ENCODE measurements at regions not wholly inside any gene's neighbourhood (a gene's known extent, or its start where the extent isn't known, plus 50 kb on each side); places are given as distances from the start of the nearest gene placed in this dataset.

DNA sequence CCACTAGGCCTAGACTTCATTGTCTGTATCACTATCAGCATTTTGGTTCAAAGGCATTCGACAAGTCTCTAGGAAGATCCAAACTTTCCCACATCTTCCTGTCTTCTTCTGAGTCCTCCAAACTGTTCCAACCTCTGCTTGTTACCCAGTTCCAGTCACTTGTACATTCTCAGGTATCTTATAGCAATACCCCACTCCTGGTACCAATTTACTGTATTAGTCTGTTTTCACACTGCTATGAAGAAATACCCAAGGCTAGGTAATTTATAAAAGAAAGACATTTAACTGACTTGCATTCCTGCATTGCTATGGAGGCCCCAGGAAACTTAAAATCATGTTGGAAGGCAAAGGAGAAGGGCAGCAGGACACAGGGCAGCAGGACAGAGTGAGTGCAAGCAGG lies 293.9 kb downstream of the ARAP2 start:
- intact Hi-C loops (cut with DNase I): no loop called here
- no peak for ATAC-seq

DNA sequence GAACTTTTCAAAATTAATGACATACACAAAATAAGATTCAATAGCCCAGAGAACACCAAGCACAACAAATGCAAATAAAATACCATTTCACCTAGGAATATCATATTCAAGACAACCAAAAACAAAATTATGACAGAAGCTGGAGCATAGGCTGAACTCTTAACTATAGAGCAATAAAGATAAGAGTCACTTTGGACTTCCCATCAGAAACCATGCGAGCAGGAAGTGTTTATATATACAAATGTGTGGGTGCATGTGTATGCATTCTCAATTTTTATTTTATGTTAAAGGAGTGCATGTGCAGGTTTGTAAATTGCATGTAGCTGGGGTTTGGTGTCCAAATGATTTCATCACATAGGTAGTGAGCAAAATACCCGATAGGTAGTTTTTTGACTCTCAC lies 291.6 kb downstream of the ARAP2 start:
- DNase-seq (ENCODE audit: missing footprints) (no peak), ATAC-seq (no peak)
- intact Hi-C loops (cut with DNase I): no loop called here

More for the DNA sequence above, 293.9 kb downstream of the ARAP2 start:
- DNase-seq (ENCODE audit: missing footprints): no peak

DNA sequence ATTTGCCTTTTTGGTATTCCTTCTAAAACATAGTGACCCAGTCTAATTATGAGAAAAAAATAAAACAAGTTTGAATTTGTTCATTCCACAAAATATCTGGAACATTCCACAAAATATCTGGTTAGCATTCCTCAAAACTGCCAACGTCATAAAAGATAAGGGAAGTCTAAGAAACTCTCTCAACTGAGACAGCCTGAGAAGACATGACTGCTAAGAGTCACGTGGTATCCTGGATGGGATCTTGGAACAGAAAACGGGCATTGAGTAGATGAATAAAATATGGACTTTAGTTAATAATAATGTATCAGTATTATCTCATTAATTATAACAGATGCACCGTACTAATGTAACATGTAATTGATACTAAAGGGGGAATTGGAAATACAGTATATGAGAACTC lies 280.9 kb downstream of the ARAP2 start:
- ATAC-seq (no peak), DNase-seq (ENCODE audit: missing footprints) (no peak)
- intact Hi-C loops (cut with DNase I): no loop called here

DNA sequence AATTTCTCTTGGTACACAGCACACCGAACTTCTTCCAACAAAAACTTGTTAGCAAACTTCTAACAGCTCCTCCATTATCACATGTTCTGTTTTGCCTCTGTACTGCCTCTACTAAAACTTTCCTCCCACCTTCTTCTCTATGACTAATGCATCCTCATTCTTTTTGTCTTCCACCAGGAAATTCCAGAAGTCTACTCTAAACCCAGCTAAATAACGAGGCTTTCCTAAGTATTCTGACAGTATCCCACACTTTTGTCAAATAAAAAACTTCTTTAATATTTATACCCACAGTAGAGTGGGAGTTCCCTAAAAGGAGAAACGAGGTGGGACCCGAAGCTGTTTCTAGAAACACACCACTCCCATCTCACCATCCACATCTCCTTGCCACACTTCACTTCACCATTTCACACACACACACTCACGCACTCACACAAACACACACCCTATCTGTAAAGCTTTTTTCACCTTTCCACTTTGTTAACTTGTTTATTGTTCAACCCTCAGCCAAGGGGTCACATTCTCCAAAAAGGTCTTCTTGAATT lies 280.3 kb downstream of the ARAP2 start:
- ATAC-seq (no peak), DNase-seq (ENCODE audit: missing footprints) (no peak)
- intact Hi-C loops (cut with DNase I): no loop called here

DNA sequence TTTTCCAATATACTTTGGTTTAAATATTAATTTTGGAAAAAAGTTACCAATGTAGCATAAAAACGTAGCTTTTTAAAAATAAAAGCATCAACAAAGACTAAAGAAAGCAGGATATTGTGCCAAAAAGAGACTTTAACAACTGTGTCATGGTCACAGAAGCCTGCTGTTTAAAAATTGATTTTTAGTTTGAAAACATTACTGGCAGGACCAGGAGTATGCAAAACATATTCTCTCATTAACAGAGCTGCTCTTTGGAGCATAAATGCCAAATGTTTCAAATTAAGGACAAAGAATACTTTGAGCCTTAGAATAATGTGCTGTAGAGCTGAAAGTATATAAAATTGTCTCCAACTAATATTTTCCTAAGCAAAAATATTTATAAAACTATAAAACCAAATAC lies 279.0 kb downstream of the ARAP2 start:
- intact Hi-C loops (cut with DNase I): no loop called here
- DNase-seq (ENCODE audit: missing footprints) (no peak), ATAC-seq (no peak)

DNA sequence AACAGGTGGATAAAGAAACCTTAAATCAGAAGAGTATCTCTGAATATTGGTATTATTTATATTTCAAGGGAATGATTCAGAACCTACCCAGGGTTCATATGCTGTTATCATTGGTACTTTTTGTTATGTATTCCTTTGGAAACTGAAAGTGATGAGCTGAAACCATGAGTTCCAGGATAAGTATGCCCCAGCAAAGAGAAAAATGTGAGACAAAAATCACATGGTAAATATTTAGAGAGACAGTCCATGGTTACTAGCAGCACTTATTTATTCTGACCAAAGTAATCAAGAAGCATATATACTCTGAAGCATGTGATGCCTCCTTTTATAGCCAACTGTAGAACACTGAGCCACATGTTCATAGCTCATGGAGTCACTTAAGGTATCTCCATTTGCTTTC lies 277.7 kb downstream of the ARAP2 start:
- DNase-seq (ENCODE audit: missing footprints): no peak
- no peak for ATAC-seq
- intact Hi-C loops (cut with DNase I): no loop called here

DNA sequence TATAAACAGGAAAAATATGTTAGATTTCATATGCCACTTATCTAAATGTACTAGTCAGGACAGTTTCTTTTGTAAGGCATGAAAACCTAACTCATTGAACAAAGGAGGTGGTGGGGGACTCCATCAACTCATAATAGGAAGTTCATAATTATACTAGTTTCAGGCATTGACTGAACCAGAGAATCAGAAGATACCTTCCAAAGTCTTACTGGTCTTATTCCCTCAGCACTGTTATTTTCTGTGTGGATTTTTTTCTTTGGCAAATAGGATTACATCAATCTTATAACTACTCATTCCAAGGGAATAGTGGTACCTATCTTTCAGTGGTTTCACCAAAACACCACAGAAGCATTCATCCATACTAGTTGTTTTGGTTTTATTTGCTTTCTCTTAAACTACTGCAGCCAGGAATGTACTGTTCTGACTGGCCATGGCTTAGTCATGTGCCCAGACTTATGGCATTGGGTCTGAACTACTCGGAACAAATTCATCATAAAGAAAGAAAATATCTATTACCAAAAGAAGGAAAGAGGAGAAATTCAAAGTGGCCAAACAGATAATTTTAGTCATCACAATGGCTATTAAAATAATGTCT lies 273.9 kb downstream of the ARAP2 start:
- no peak for ATAC-seq

DNA sequence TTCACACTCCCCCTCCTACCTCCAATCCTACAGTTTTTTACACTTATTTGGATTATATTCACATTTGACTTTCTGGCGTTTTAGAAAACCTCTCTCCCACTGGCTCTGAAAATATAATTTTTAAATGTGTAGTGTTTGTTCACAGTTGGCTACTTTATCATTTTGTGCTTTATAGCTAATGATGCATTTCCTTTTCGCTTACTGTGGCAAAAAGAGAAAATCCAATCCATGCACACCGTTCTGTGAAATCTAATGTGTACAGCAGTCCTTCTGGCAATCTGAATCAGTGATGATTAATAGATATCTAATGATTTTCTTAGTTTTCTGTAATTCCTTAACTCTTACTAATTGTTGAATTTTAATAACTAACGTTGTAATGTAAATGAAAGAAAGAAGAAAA lies 271.5 kb downstream of the ARAP2 start:
- DNase-seq (ENCODE audit: missing footprints) (no peak), ATAC-seq (no peak)
- intact Hi-C loops (cut with DNase I): no loop called here

More for the DNA sequence above, 273.9 kb downstream of the ARAP2 start:
- DNase-seq (ENCODE audit: missing footprints): no peak
- intact Hi-C loops (cut with DNase I): no loop called here

DNA sequence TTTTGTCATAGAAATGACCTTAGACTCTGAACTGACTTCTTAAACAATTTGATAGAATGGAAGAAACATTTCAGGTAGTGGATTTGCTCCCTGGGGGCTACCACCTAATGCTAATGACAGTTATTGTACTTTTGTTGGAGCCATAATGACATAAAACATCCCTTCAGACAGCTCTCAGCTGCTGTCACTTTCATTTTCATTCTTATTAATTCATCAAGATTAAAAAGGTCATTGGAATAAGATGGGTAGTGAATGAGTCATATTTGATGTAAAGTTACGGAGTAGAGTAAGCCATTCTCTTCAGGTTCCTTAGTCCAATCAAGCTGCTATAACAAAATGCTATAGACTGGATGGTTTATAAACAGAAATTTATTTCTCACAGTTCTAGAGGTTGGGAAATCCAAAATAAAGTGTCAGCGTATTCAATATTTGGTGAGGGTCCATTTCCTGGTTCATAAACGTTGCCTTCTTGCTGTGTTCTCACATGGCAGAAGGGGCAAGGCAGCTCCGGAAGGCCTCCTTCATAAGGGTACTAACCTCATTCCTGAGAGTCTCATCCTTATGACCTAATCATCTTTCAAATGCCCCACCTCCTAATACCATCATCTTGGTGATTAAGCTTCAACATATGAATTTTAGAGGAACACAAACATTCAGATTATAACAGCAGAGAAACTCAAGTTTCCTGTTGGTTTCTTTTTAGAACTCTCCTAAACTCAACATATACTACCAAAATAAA lies 268.5 kb downstream of the ARAP2 start:
- ATAC-seq (no peak), DNase-seq (ENCODE audit: missing footprints) (no peak)

DNA sequence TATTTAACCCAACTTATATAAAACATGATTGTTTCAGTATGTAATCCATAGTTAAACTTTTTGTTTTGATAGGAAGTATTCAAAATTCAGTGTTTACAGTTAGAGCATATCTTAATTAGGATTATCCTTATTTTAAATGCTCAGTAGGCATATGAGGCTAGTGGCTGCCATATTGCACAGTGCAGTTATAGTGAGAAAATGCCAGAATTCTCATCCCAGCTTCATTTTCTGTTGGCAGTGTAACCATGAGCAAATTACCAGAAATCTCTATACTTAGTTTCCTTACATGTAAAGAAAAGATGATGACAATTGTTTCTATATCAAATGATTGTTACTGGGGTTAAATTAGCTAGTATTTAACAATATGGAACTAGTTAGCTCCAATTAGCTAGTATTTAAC lies 265.8 kb downstream of the ARAP2 start:
- intact Hi-C loops (cut with DNase I): no loop called here
- no peak for ATAC-seq
- no peak for DNase-seq (ENCODE audit: missing footprints)

More for the DNA sequence above, 268.5 kb downstream of the ARAP2 start:
- intact Hi-C loops (cut with DNase I): no loop called here

DNA sequence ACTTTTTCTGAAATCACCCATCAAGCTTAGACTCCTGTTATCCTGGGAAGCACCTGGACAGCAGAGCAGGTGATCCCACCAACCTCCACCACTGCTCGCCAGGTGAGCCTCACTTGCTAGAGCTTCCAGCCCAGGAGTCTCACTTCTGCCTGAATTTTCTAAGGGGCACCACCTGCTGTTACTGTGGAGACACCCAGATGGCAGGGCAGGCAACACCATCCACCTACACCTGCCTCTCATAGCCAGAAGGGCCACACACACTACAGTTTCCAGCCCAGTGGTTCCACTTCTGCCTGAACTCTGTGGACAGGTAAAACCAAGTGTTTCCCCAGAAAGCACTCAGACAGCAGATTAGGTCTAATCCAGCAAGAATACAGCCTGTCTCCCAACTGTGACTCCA lies 262.0 kb downstream of the ARAP2 start:
- intact Hi-C loops (cut with DNase I): no loop called here
- ATAC-seq (no peak), DNase-seq (ENCODE audit: missing footprints) (no peak)

DNA sequence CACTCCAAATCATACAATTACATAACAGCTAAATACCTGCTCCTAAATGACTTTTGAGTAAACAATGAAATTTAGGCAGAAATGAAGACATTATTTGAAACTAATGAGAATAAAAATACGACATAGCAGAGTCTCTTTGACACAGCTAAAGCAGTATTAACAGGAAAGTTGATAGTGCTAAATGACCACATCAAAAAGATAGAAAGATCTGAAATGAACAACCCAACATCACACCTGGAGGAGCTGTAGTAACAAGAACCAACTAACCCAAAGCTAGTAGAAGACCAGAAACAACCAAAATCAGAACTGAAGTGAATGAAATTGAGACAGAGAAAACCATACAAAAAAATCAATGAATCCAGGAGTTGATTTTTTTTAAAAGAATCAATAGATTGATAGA lies 257.8 kb downstream of the ARAP2 start:
- ATAC-seq: no peak
- intact Hi-C loops (cut with DNase I): no loop called here
- no peak for DNase-seq (ENCODE audit: missing footprints)

DNA sequence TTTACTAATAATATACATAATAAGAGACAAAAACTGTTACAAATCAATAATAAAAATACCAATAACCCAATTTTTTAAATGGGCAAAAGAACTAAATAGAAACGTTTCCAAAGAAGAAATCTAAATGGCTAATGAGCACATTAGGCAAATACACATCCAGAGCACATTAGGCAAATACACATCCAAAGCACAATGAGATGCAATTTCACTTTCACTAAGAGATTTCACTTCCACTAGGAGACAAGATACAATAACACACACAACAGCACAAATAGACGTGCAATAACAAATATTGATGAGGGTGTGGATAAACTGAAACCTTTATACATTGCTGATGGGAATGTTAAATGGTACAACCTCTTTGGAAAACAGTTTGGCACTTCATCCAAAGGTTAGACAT lies 250.7 kb downstream of the ARAP2 start:
- intact Hi-C loops (cut with DNase I): no loop called here
- no peak for ATAC-seq
- DNase-seq (ENCODE audit: missing footprints): no peak

DNA sequence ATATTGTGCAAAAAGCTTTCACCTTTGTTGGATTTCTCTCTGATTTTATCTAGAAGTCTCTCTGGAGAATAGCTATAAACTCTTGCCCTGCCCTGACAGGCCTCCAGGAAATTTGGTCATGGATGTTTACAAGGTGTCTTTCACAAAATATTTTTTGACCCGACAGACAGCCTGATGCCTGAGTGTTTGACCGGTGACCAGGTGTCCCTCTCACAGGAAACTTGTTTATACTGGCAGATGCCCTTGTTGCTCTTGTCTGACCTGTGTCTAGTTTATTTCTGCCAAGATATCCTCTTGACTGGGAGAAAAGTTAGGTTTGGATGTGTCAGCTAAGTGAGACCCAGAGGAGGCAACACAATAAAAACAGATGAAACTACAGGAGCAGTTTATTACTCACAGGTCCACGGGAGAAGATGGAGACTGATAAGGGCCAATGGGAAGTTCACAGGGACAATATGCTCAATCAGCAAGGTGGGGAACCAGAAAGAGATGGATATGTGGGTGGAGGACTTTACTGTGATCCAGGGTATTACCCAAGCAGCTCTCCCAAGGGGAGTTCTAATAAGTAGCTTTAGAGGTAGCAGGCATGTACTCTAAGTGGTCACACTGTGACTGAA lies 243.3 kb downstream of the ARAP2 start:
- intact Hi-C loops (cut with DNase I): no loop called here
- no peak for ATAC-seq

DNA sequence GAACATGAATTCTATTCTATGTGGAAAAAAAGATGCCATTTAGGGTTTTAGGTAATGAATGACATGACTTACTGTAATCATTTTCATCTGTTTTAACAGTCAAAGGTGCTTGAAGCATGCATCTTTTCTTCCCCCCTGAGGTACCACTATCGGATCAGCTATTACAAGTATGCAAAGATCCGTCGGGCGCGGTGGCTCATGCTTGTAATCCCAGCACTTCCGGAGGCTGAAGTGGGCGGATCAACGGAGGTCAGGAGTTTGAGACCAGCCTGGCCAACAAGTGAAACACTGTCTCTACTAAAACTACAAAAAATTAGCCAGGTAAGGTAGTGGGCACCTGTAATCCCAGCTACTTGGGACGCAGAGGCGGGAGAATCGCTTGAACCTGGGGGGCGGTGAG lies 241.3 kb downstream of the ARAP2 start:
- intact Hi-C loops (cut with DNase I): no loop called here

More for the DNA sequence above, 243.3 kb downstream of the ARAP2 start:
- no peak for DNase-seq (ENCODE audit: missing footprints)

DNA sequence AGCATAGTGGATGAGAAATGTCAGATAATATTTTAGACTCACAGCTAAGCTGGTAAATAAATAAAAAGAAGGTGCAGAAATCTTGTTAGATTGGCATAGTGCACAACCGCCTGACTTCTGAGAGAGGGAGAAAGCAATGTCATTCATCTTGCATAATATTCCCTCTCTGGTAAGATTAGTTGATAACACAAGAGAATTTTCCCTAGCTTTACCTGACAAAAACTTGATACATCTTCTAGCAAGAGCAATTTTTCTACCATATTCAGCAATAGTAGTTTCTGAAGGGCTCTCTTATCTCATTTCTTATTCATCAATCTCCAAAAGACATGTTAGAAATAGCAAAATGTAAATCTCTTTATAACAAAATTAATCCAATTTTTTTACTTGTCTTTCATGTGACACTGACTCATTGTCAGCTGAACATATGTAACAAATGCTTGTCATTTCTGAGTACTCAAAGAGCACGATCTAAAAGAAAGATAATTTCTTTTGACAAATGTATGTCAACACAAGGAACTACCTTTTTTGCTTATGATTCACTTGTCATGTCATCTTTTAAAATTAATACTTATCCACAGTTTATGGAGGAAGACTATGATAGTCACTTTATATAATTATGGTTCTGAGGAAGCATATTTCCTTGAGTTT lies 240.0 kb downstream of the ARAP2 start:
- ATAC-seq: no peak
- intact Hi-C loops (cut with DNase I): no loop called here
- no peak for DNase-seq (ENCODE audit: missing footprints)

More for the DNA sequence above, 241.3 kb downstream of the ARAP2 start:
- DNase-seq (ENCODE audit: missing footprints): no peak
- ATAC-seq: no peak

DNA sequence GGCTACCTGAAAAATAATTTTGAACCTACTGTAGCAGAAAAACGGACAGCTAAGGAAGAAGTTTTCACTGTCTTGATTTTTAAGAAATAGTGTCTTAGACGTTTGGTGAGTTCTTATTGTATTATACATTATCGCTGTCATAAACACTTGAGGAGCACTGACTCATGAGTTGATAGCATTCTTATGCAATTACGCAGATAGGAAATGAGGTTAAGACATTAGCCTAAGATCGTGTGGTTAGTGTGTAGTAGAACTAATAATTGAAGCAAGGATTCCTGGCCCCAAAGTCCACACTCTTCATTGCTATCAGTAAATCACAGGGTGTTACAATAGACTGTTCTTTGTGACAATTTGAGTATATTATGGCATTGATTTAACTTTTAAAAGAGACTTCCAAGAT lies 238.1 kb downstream of the ARAP2 start:
- intact Hi-C loops (cut with DNase I): no loop called here
- ATAC-seq (no peak), DNase-seq (ENCODE audit: missing footprints) (no peak)

DNA sequence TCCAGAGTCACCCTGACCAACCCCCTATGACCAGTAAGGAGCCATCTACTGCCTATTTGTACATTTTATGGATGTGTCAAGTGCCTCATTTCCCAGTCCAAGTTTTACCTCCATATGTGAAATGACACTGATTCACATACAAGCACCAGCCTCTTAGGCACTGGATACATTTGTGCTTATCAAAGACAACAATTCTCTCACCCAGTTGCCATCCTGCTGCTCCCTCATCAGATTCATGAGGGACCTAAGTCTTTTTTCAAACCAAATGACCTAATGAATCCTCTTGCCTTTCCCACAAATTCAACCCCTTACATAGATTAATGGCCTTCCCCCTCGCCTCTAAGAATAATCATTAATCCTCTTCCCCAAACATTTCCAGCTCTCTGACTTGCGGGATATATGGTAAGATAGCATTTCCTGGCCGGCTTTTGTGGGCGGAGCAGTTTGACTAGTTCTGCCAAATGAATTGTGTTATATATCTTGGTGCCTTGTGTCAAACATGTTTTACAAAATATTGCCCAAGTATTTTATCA lies 233.9 kb downstream of the ARAP2 start:
- intact Hi-C loops (cut with DNase I): no loop called here
- DNase-seq (ENCODE audit: missing footprints): peak; percentile 30
- no peak for ATAC-seq

DNA sequence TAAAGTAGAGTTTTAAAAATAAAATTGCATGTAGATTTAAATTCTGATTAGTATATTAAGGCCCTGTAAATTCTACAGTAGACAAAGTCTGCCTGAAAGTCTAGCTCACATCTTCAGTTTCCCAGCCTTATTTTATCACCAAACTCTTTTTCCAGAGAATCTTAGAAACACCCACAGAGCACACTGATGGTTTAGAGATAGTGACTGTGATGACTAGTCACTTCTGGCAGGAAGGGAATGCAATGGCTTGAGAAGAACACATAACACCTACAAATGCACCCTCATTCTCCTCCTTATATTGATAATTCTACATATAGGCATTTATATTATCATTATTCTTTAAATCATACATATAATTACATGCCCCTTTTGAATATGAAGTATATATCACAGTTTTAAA lies 232.9 kb downstream of the ARAP2 start:
- ATAC-seq (no peak), DNase-seq (ENCODE audit: missing footprints) (no peak)
- intact Hi-C loops (cut with DNase I): no loop called here
